ENCODE measurements at regions not wholly inside any gene's neighbourhood (a gene's known extent, or its start where the extent isn't known, plus 50 kb on each side); places are given as distances from the start of the nearest gene placed in this dataset.

GRCh38 chr2:133794114-133794513 is 225.9 kb upstream of the NCKAP5 start:
- H3K4me1 ChIP-seq, result no peaks in the 10 kb centered on the region
- no peak overlapping the region for H3K4me3 ChIP-seq
- intact Hi-C loops (cut with DNase I), result no loop called here
- TF ChIP-seq EP300 (IDR thresholded peaks at IDR 0.05), result no peak
- TF ChIP-seq POLR2A (IDR thresholded peaks at IDR 0.05; ENCODE audit: low read depth), result no peak
- TF ChIP-seq POLR2AphosphoS5 (IDR thresholded peaks at IDR 0.05), result no peak
- no peak for TF ChIP-seq CTCF (IDR thresholded peaks at IDR 0.05)
- H3K27me3 ChIP-seq, result no peaks in the 10 kb centered on the region
- H3K36me3 ChIP-seq, result no peaks in the 10 kb centered on the region
- no peak overlapping the region for H3K27ac ChIP-seq (replicated peaks in 1 of 4)
- no peak for DNase-seq (ENCODE audit: extremely low spot score)
- 94% methylated on average over 1 of the region's 1 CpG for WGBS
- H3K9me3 ChIP-seq, result peaks cover 0 to 29% (median 18%) of the 10 kb centered on the region in 4 donors

GRCh38 chr2:133801946-133802345 is 233.7 kb upstream of the NCKAP5 start:
- Histone ChIP-seq H3K27me3 (peaks cover 0 to 3% (median 0%) of the 10 kb centered on the region in 4 donors), H3K27ac (replicated peaks in 1 of 4) (no peak overlapping the region), H3K4me3 (no peak overlapping the region), H3K4me1 (no peaks in the 10 kb centered on the region), H3K36me3 (no peaks in the 10 kb centered on the region), H3K9me3 (peaks cover 0 to 11% (median 0%) of the 10 kb centered on the region in 4 donors)
- DNase-seq (ENCODE audit: extremely low spot score), result no peak
- TF ChIP-seq EP300 (IDR thresholded peaks at IDR 0.05) (no peak), POLR2AphosphoS5 (IDR thresholded peaks at IDR 0.05) (no peak), POLR2A (IDR thresholded peaks at IDR 0.05; ENCODE audit: low read depth) (no peak), CTCF (IDR thresholded peaks at IDR 0.05) (no peak)
- WGBS, result 86% methylated on average over 3 of the region's 3 CpGs
- intact Hi-C loops (cut with DNase I), result no loop called here

GRCh38 chr2:133802409-133803039 is 234.3 kb upstream of the NCKAP5 start:
- Histone ChIP-seq H3K27ac (replicated peaks in 1 of 4) (no peak overlapping the region), H3K4me3 (no peak overlapping the region), H3K36me3 (no peaks in the 10 kb centered on the region), H3K4me1 (no peaks in the 10 kb centered on the region), H3K9me3 (peaks cover 0 to 5% (median 0%) of the 10 kb centered on the region in 4 donors), H3K27me3 (peaks cover 0 to 3% (median 0%) of the 10 kb centered on the region in 4 donors)
- intact Hi-C loops (cut with DNase I), result no loop called here
- TF ChIP-seq POLR2AphosphoS5 (IDR thresholded peaks at IDR 0.05) (no peak), EP300 (IDR thresholded peaks at IDR 0.05) (no peak), POLR2A (IDR thresholded peaks at IDR 0.05; ENCODE audit: low read depth) (no peak), CTCF (IDR thresholded peaks at IDR 0.05) (no peak)
- DNase-seq (ENCODE audit: extremely low spot score), result no peak
- 87% methylated on average over 13 of the region's 13 CpGs for WGBS

- WGBS, result 88% methylated on average over 5 of the region's 5 CpGs
- Histone ChIP-seq H3K4me3 (no peak overlapping the region), H3K27ac (replicated peaks in 1 of 4) (no peak overlapping the region), H3K9me3 (no peaks in the 10 kb centered on the region), H3K36me3 (no peaks in the 10 kb centered on the region), H3K27me3 (peaks cover 0 to 3% (median 0%) of the 10 kb centered on the region in 4 donors), H3K4me1 (no peaks in the 10 kb centered on the region)
- intact Hi-C loops (cut with DNase I), result no loop called here
- TF ChIP-seq CTCF (IDR thresholded peaks at IDR 0.05), result no peak
- no peak for TF ChIP-seq POLR2A (IDR thresholded peaks at IDR 0.05; ENCODE audit: low read depth)
- TF ChIP-seq EP300 (IDR thresholded peaks at IDR 0.05), result no peak
- TF ChIP-seq POLR2AphosphoS5 (IDR thresholded peaks at IDR 0.05), result no peak
- no peak for DNase-seq (ENCODE audit: extremely low spot score)
Observed at GRCh38 chr2:133806564-133806963, 238.3 kb upstream of the NCKAP5 start.

- Histone ChIP-seq H3K4me3 (no peak overlapping the region), H3K27ac (replicated peaks in 1 of 4) (no peak overlapping the region), H3K9me3 (no peaks in the 10 kb centered on the region), H3K4me1 (no peaks in the 10 kb centered on the region), H3K36me3 (no peaks in the 10 kb centered on the region), H3K27me3 (peaks cover 0 to 3% (median 0%) of the 10 kb centered on the region in 4 donors)
- no peak for TF ChIP-seq POLR2AphosphoS5 (IDR thresholded peaks at IDR 0.05)
- TF ChIP-seq CTCF (IDR thresholded peaks at IDR 0.05), result no peak
- no peak for TF ChIP-seq EP300 (IDR thresholded peaks at IDR 0.05)
- no peak for TF ChIP-seq POLR2A (IDR thresholded peaks at IDR 0.05; ENCODE audit: low read depth)
- 86% methylated on average over 1 of the region's 1 CpG for WGBS
- no peak for DNase-seq (ENCODE audit: extremely low spot score)
- intact Hi-C loops (cut with DNase I), result no loop called here
Observed at GRCh38 chr2:133809485-133809884, 241.2 kb upstream of the NCKAP5 start.

Data from esophagus muscularis mucosa (tissue), 4 donors.